ENCODE measurements at regions not wholly inside any gene's neighbourhood (a gene's known extent, or its start where the extent isn't known, plus 50 kb on each side); places are given as distances from the start of the nearest gene placed in this dataset.

DNA sequence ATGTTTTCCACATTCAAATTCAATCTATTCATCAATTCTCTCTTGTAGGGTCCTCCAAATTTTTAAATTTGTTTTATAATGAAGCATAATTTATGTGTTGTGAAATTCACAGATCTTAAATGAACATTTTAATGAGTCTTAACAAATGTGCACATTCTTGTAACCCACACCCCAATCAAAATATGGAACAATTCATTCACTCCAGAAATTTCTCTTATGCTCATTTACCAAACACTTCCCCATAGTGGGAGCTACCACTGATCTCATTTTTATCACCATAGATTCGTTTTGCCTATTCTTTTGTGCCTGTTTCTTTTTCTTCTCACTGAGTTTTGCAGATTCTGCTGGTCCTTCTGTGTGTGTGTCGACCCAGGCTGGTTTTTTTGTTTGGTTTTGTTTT is 664.1 kb downstream of the EFNB2 start:
- Histone ChIP-seq H3K9me3 (no peaks in the 10 kb centered on the region), H3K27me3 (no peaks in the 10 kb centered on the region), H3K4me1 (no peaks in the 10 kb centered on the region), H3K4me3 (no peak overlapping the region), H3K27ac (no peak overlapping the region), H3K36me3 (no peaks in the 10 kb centered on the region)
- WGBS, 2 donors, result 73 to 85% methylated on average over 2 of the region's 2 CpGs
- intact Hi-C loops (cut with DNase I), result no loop called here
- no peak for DNase-seq
- no peak for ATAC-seq
- TF ChIP-seq, protein P1, sequence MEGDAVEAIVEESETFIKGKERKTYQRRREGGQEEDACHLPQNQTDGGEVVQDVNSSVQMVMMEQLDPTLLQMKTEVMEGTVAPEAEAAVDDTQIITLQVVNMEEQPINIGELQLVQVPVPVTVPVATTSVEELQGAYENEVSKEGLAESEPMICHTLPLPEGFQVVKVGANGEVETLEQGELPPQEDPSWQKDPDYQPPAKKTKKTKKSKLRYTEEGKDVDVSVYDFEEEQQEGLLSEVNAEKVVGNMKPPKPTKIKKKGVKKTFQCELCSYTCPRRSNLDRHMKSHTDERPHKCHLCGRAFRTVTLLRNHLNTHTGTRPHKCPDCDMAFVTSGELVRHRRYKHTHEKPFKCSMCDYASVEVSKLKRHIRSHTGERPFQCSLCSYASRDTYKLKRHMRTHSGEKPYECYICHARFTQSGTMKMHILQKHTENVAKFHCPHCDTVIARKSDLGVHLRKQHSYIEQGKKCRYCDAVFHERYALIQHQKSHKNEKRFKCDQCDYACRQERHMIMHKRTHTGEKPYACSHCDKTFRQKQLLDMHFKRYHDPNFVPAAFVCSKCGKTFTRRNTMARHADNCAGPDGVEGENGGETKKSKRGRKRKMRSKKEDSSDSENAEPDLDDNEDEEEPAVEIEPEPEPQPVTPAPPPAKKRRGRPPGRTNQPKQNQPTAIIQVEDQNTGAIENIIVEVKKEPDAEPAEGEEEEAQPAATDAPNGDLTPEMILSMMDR (IDR thresholded peaks at IDR 0.05), result no peak

DNA sequence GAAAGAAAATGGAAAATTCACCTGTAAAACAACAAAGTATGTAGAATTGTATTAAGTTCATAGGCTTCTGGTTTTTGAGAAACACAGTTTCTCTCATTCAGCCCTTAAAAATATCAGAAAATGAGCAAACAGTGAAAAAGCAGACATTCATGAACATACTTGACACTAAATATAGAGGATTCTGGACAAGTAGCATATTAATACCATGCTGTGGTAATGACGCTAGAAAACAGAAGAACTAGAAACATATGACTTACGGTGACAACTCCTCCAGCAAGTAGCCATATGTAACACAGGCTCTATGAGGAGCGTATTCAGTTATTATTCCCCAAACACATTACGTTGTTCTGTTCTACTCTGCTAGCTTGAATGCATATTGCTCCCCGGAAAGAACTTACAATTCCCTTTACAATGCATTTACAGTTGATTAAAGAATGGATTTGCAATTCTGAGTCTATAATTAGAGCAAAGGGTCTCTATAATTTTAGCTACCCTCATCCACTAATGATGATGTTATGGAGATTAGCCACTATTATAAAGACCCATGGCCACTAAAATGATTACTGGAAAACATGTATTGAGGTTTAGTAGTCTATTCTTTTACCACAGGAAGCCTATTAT is 672.1 kb downstream of the EFNB2 start:
- no peak for ATAC-seq
- H3K4me3 ChIP-seq, result no peak overlapping the region
- 92 to 97% methylated on average over 5 of the region's 5 CpGs for WGBS, 2 donors
- no peaks in the 10 kb centered on the region for H3K36me3 ChIP-seq
- TF ChIP-seq, protein P1 (IDR thresholded peaks at IDR 0.05), result no peak
- no peaks in the 10 kb centered on the region for H3K4me1 ChIP-seq
- DNase-seq, result no peak
- H3K27me3 ChIP-seq, result no peaks in the 10 kb centered on the region
- no peak overlapping the region for H3K27ac ChIP-seq
- intact Hi-C loops (cut with DNase I), result no loop called here
- peaks cover 0 to 4% (median 0%) of the 10 kb centered on the region in 11 donors for H3K9me3 ChIP-seq

DNA sequence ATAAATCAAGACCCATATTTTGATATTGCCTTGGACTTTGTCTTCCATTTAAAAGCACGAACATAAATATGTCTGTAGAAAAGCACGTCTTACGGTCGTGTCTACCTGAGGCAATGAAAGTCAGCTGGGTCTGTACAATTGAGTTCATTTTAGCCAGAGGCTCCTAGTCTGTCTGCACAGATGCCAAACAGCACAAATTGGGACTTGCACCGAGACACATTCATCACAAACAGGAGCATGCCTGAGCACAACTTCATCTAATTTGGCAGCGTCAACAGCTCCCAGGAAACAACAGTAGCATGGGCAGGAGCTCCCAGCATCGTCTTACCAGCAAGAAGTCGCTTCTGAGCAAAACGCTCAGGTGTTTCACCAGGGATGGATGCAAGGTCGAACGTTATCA is 687.0 kb downstream of the EFNB2 start:
- Histone ChIP-seq H3K27ac (no peak overlapping the region), H3K4me1 (peaks cover 0 to 16% (median 8%) of the 10 kb centered on the region in 9 donors), H3K9me3 (no peaks in the 10 kb centered on the region), H3K4me3 (no peak overlapping the region), H3K36me3 (no peaks in the 10 kb centered on the region), H3K27me3 (no peaks in the 10 kb centered on the region)
- ATAC-seq, result no peak
- DNase-seq, result no peak
- intact Hi-C loops (cut with DNase I), result no loop called here
- TF ChIP-seq, protein P1 (IDR thresholded peaks at IDR 0.05), result no peak
- 90 to 93% methylated on average over 11 of the region's 11 CpGs for WGBS, 2 donors

DNA sequence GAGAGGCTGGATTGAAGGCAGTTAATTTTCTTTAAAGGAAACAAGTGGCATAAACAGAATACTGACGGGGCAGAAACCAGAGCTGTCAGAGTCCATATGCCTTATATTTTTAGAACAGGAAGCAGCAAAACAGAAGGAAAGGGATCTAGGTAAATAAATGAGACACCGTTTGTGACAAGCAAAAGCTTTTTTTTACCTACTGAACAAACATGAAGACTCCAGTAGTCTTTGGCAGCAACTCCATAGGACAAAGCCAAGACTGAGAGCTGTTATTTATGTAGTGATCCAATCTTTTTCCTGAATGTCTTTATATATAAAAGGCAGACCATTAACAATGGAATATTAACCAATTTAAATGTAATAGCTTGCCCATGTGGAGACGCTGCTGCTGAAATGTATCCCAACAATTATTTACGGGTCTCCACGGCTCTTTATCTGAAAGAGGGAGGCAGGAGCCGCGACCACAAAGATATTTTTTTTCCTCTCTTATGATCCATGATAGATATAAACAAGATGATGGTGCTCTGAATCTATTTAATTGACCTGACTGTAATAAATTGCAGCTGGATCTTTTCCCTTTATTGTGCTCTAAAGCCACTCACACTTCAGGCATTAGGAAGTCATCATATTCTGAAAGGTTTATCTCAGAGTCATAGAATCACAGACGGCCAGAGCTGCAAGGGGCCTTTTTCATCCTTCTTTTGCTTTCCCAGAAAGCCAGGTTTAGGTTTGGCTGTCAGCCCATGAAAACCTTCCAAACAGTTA is 687.8 kb downstream of the EFNB2 start:
- H3K9me3 ChIP-seq, result no peaks in the 10 kb centered on the region
- peaks cover 0 to 16% (median 8%) of the 10 kb centered on the region in 9 donors for H3K4me1 ChIP-seq
- peak overlapping the region in 1 of 10 donors; percentile 13 for H3K27ac ChIP-seq
- H3K27me3 ChIP-seq, result no peaks in the 10 kb centered on the region
- no peak for DNase-seq
- WGBS, 2 donors, result 36 to 40% methylated on average over 8 of the region's 8 CpGs
- TF ChIP-seq, protein P1 (IDR thresholded peaks at IDR 0.05), result no peak
- intact Hi-C loops (cut with DNase I), result no loop called here
- no peak overlapping the region for H3K4me3 ChIP-seq
- H3K36me3 ChIP-seq, result no peaks in the 10 kb centered on the region
- peak in 4 of 8 donors; percentile 42 to 71 (median 68) for ATAC-seq
